CD4-positive, CD25-positive, alpha-beta regulatory T cell (primary cell): ENCODE measurements at regions not wholly inside any gene's neighbourhood (a gene's known extent, or its start where the extent isn't known, plus 50 kb on each side); places are given as distances from the start of the nearest gene placed in this dataset.

Source experiments
- ATAC-seq, 2 donors: fragments of 150-1000 bp; cut with Tn5 transposase; one replicate each; pipeline ENCODE4 v1.10.0; 2021; ENCODE audit warnings: low read depth in 2 of 2, moderate number of reproducible peaks in 2 of 2, moderate library complexity in 1 of 2
- DNase-seq, 3 donors: peaks; one replicate each; pipeline versions ENCODE4 v3.0.0 to v3.0.0-alpha.2; 2012 to 2022; ENCODE audit warnings: mixed read lengths in 1 of 3
- H3K27ac ChIP-seq: one replicate; pipeline ENCODE4 v1.7.0; 2013; ENCODE audit warnings: mild to moderate bottlenecking, low read length; ENCODE audit not compliant: insufficient read depth, poor library complexity, severe bottlenecking
- H3K27me3 ChIP-seq: one replicate; pipeline ENCODE4 v1.7.0; 2013; ENCODE audit warnings: low read length; ENCODE audit not compliant: control insufficient read depth, insufficient read depth
- H3K36me3 ChIP-seq: one replicate; pipeline ENCODE4 v1.7.0; 2013; ENCODE audit warnings: mild to moderate bottlenecking, low read length, moderate library complexity; ENCODE audit not compliant: control insufficient read depth, insufficient read depth
- H3K4me1 ChIP-seq: 2 replicates; pipeline ENCODE4 v1.7.0; 2013; ENCODE audit warnings: mild to moderate bottlenecking, low read length; ENCODE audit not compliant: insufficient read depth, control insufficient read depth, poor library complexity, severe bottlenecking
- H3K4me3 ChIP-seq: one replicate; pipeline ENCODE4 v1.7.0; 2013; ENCODE audit warnings: low read depth, mild to moderate bottlenecking, low read length, moderate library complexity
- H3K9me3 ChIP-seq, 2 experiments: 1 replicate in 1 of 2; 2 replicates in 1 of 2; pipeline ENCODE4 v1.7.0; 2013; ENCODE audit warnings: low read length in 2 of 2, mild to moderate bottlenecking in 1 of 2, moderate library complexity in 1 of 2; ENCODE audit not compliant: control insufficient read depth in 2 of 2
- H3K27ac Mint-ChIP-seq, 3 donors: one replicate each; pipeline ENCODE4 v1.8.0; 2020 to 2022; ENCODE audit warnings: mild to moderate bottlenecking in 3 of 3, mixed read lengths in 3 of 3, moderate library complexity in 2 of 3
- H3K27me3 Mint-ChIP-seq: one replicate; pipeline ENCODE4 v1.8.0; 2022; ENCODE audit warnings: mild to moderate bottlenecking, mixed read lengths
- H3K36me3 Mint-ChIP-seq: one replicate; pipeline ENCODE4 v1.8.0; 2020; ENCODE audit warnings: mixed read lengths
- H3K4me1 Mint-ChIP-seq, 4 donors: one replicate each; pipeline ENCODE4 v1.8.0; 2020 to 2022; ENCODE audit warnings: mixed read lengths in 4 of 4, mild to moderate bottlenecking in 1 of 4
- H3K4me3 Mint-ChIP-seq, 4 donors: one replicate each; pipeline ENCODE4 v1.8.0; 2020 to 2022; ENCODE audit warnings: mild to moderate bottlenecking in 4 of 4, mixed read lengths in 4 of 4, moderate library complexity in 3 of 4
- H3K9me3 Mint-ChIP-seq, 7 donors: one replicate each; pipeline ENCODE4 v1.8.0; 2020 to 2022; ENCODE audit warnings: mixed read lengths in 7 of 7, mild to moderate bottlenecking in 3 of 7, moderate library complexity in 2 of 7

GRCh38 chr10:118488710-118489497 is 106.5 kb downstream of the PRLHR start:
- Mint-ChIP-seq H3K27ac (no peak overlapping the region), H3K9me3 (peaks cover 0 to 12% (median 4%) of the 10 kb centered on the region in 7 donors), H3K27me3 (no peaks in the 10 kb centered on the region), H3K36me3 (no peaks in the 10 kb centered on the region), H3K4me1 (no peaks in the 10 kb centered on the region), H3K4me3 (no peak overlapping the region)
- Histone ChIP-seq H3K4me1 (no peaks in the 10 kb centered on the region), H3K4me3 (no peak overlapping the region), H3K27ac (no peak overlapping the region), H3K27me3 (peaks cover 5% of the 10 kb centered on the region), H3K9me3 (no peaks in the 10 kb centered on the region), H3K36me3 (no peaks in the 10 kb centered on the region)
- no peak for DNase-seq
- ATAC-seq = no peak

GRCh38 chr10:118485641-118486040 is 109.8 kb downstream of the PRLHR start:
- no peak overlapping the region for H3K4me3 Mint-ChIP-seq
- Histone ChIP-seq H3K4me1 (no peaks in the 10 kb centered on the region), H3K27me3 (no peaks in the 10 kb centered on the region), H3K4me3 (no peak overlapping the region), H3K36me3 (no peaks in the 10 kb centered on the region), H3K27ac (no peak overlapping the region), H3K9me3 (no peaks in the 10 kb centered on the region)
- peaks cover 0 to 7% (median 2%) of the 10 kb centered on the region in 7 donors for H3K9me3 Mint-ChIP-seq
- H3K36me3 Mint-ChIP-seq = no peaks in the 10 kb centered on the region
- DNase-seq (no peak), ATAC-seq (no peak)
- H3K27ac Mint-ChIP-seq = no peak overlapping the region
- H3K4me1 Mint-ChIP-seq = no peaks in the 10 kb centered on the region
- H3K27me3 Mint-ChIP-seq = no peaks in the 10 kb centered on the region

- H3K36me3 Mint-ChIP-seq = no peaks in the 10 kb centered on the region
- no peak overlapping the region for H3K4me3 Mint-ChIP-seq
- no peaks in the 10 kb centered on the region for H3K36me3 ChIP-seq
- no peaks in the 10 kb centered on the region for H3K27me3 ChIP-seq
- H3K4me3 ChIP-seq = no peak overlapping the region
- no peak overlapping the region for H3K27ac Mint-ChIP-seq
- no peaks in the 10 kb centered on the region for H3K9me3 ChIP-seq
- H3K27me3 Mint-ChIP-seq = peaks cover 7% of the 10 kb centered on the region
- H3K4me1 ChIP-seq = no peaks in the 10 kb centered on the region
- H3K27ac ChIP-seq = no peak overlapping the region
- no peaks in the 10 kb centered on the region for H3K4me1 Mint-ChIP-seq
- peaks cover 0 to 7% (median 0%) of the 10 kb centered on the region in 7 donors for H3K9me3 Mint-ChIP-seq
- ATAC-seq = no peak
- DNase-seq = no peak
Observed at GRCh38 chr10:118484152-118484871, 111.1 kb downstream of the PRLHR start.

GRCh38 chr10:118483496-118483895 is 112.0 kb downstream of the PRLHR start:
- no peak overlapping the region for H3K27ac Mint-ChIP-seq
- H3K27me3 Mint-ChIP-seq = peaks cover 7% of the 10 kb centered on the region
- peaks cover 0 to 2% (median 0%) of the 10 kb centered on the region in 7 donors for H3K9me3 Mint-ChIP-seq
- no peak for DNase-seq
- H3K36me3 Mint-ChIP-seq = no peaks in the 10 kb centered on the region
- ATAC-seq = no peak
- no peaks in the 10 kb centered on the region for H3K4me1 Mint-ChIP-seq
- no peak overlapping the region for H3K4me3 ChIP-seq
- H3K27ac ChIP-seq = no peak overlapping the region
- no peaks in the 10 kb centered on the region for H3K27me3 ChIP-seq
- no peaks in the 10 kb centered on the region for H3K36me3 ChIP-seq
- H3K4me3 Mint-ChIP-seq = no peak overlapping the region
- no peaks in the 10 kb centered on the region for H3K4me1 ChIP-seq
- no peaks in the 10 kb centered on the region for H3K9me3 ChIP-seq

- Mint-ChIP-seq H3K4me3 (no peak overlapping the region), H3K4me1 (no peaks in the 10 kb centered on the region), H3K9me3 (peaks cover 0 to 2% (median 0%) of the 10 kb centered on the region in 7 donors), H3K36me3 (no peaks in the 10 kb centered on the region), H3K27me3 (peaks cover 7% of the 10 kb centered on the region), H3K27ac (no peak overlapping the region)
- ATAC-seq (no peak), DNase-seq (no peak)
- Histone ChIP-seq H3K4me1 (no peaks in the 10 kb centered on the region), H3K36me3 (no peaks in the 10 kb centered on the region), H3K27ac (no peak overlapping the region), H3K27me3 (no peaks in the 10 kb centered on the region), H3K9me3 (no peaks in the 10 kb centered on the region), H3K4me3 (no peak overlapping the region)
Observed at GRCh38 chr10:118482393-118483331, 112.8 kb downstream of the PRLHR start.

GRCh38 chr10:118481871-118482270 is 113.6 kb downstream of the PRLHR start:
- H3K36me3 Mint-ChIP-seq = no peaks in the 10 kb centered on the region
- Histone ChIP-seq H3K4me1 (no peaks in the 10 kb centered on the region), H3K27ac (no peak overlapping the region), H3K36me3 (no peaks in the 10 kb centered on the region), H3K9me3 (no peaks in the 10 kb centered on the region), H3K27me3 (no peaks in the 10 kb centered on the region), H3K4me3 (no peak overlapping the region)
- no peak overlapping the region for H3K4me3 Mint-ChIP-seq
- ATAC-seq (no peak), DNase-seq (no peak)
- no peaks in the 10 kb centered on the region for H3K4me1 Mint-ChIP-seq
- H3K27me3 Mint-ChIP-seq = peaks cover 7% of the 10 kb centered on the region
- H3K9me3 Mint-ChIP-seq = peaks cover 0 to 2% (median 0%) of the 10 kb centered on the region in 7 donors
- no peak overlapping the region for H3K27ac Mint-ChIP-seq

- DNase-seq = no peak
- Histone ChIP-seq H3K27me3 (no peaks in the 10 kb centered on the region), H3K4me3 (no peak overlapping the region), H3K9me3 (no peaks in the 10 kb centered on the region), H3K27ac (no peak overlapping the region), H3K36me3 (no peaks in the 10 kb centered on the region), H3K4me1 (no peaks in the 10 kb centered on the region)
- H3K27me3 Mint-ChIP-seq = peaks cover 6% of the 10 kb centered on the region
- no peak overlapping the region for H3K4me3 Mint-ChIP-seq
- H3K27ac Mint-ChIP-seq = no peak overlapping the region
- no peaks in the 10 kb centered on the region for H3K36me3 Mint-ChIP-seq
- H3K4me1 Mint-ChIP-seq = no peaks in the 10 kb centered on the region
- peaks cover 0 to 8% (median 0%) of the 10 kb centered on the region in 7 donors for H3K9me3 Mint-ChIP-seq
- ATAC-seq = no peak
Observed at GRCh38 chr10:118475214-118475613, 120.2 kb downstream of the PRLHR start.
